ENCODE measurements at regions not wholly inside any gene's neighbourhood (a gene's known extent, or its start where the extent isn't known, plus 50 kb on each side); places are given as distances from the start of the nearest gene placed in this dataset.

- TF ChIP-seq EP300 (IDR thresholded peaks at IDR 0.05), result no peak
- TF ChIP-seq CTCF (IDR thresholded peaks at IDR 0.05), result no peak
These were observed 356.3 kb downstream of the HAPSTR1 start for GRCh38 chr16:9447699-9448098.

All from sigmoid colon (tissue), 4 donors.